ENCODE measurements at regions not wholly inside any gene's neighbourhood (a gene's known extent, or its start where the extent isn't known, plus 50 kb on each side); places are given as distances from the start of the nearest gene placed in this dataset.

- no peak for DNase-seq (ENCODE audit: low read depth in 2 of 2)
Observed at GRCh38 chr11:123255909-123256308, 60.9 kb upstream of the CLMP start.

GRCh38 chr11:123254357-123254756, 59.3 kb upstream of the CLMP start:
- DNase-seq (ENCODE audit: low read depth in 2 of 2), result no peak

- DNase-seq (ENCODE audit: low read depth in 2 of 2), result no peak
Observed at GRCh38 chr11:123253911-123254310, 58.9 kb upstream of the CLMP start.

- no peak for DNase-seq (ENCODE audit: low read depth in 2 of 2)
Observed at GRCh38 chr11:123253223-123253622, 58.2 kb upstream of the CLMP start.

GRCh38 chr11:123251657-123252344, 56.8 kb upstream of the CLMP start:
- no peak for DNase-seq (ENCODE audit: low read depth in 2 of 2)

GRCh38 chr11:123250892-123251656, 56.0 kb upstream of the CLMP start:
- DNase-seq (ENCODE audit: low read depth in 2 of 2), result no peak

- DNase-seq (ENCODE audit: low read depth in 2 of 2), result no peak
Observed at GRCh38 chr11:123249354-123249753, 54.3 kb upstream of the CLMP start.

GRCh38 chr11:123247813-123248379, 52.8 kb upstream of the CLMP start:
- DNase-seq (ENCODE audit: low read depth in 2 of 2), result no peak

GRCh38 chr11:123247496-123247799, 52.4 kb upstream of the CLMP start:
- no peak for DNase-seq (ENCODE audit: low read depth in 2 of 2)

GRCh38 chr11:123246749-123247495, 51.9 kb upstream of the CLMP start:
- peak; percentile 33 to 47 for DNase-seq (ENCODE audit: low read depth in 2 of 2)

- DNase-seq (ENCODE audit: low read depth in 2 of 2), result no peak
Observed at GRCh38 chr11:123245567-123245966, 50.5 kb upstream of the CLMP start.

Measured in stimulated activated CD8-positive, alpha-beta memory T cell treated with anti-CD3 and anti-CD28 coated beads, Interleukin-15, amount 100 ng/mL, for 4 hours (primary cell).